ENCODE measurements at regions not wholly inside any gene's neighbourhood (a gene's known extent, or its start where the extent isn't known, plus 50 kb on each side); places are given as distances from the start of the nearest gene placed in this dataset.

DNA sequence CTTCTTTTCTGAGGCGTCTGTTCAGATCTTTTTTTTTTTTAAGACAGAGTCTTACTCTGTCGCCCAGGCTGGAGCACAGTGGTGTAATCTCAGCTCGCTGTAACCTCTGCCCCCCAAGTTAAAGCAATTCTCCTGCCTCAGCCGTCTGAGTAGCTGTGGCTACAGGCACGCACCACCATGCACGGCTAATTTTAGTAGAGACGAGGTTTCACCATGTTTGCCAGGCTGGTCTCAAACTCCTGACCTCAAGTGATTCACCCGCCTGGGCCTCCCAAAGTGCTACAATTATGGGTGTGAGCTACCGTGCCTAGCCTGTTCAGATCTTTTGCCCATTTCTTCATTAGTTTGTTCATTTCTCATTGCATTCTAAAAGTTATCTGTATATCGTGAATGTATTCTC lies 55.1 kb upstream of the DBX2 start:
- TF ChIP-seq, protein P1, sequence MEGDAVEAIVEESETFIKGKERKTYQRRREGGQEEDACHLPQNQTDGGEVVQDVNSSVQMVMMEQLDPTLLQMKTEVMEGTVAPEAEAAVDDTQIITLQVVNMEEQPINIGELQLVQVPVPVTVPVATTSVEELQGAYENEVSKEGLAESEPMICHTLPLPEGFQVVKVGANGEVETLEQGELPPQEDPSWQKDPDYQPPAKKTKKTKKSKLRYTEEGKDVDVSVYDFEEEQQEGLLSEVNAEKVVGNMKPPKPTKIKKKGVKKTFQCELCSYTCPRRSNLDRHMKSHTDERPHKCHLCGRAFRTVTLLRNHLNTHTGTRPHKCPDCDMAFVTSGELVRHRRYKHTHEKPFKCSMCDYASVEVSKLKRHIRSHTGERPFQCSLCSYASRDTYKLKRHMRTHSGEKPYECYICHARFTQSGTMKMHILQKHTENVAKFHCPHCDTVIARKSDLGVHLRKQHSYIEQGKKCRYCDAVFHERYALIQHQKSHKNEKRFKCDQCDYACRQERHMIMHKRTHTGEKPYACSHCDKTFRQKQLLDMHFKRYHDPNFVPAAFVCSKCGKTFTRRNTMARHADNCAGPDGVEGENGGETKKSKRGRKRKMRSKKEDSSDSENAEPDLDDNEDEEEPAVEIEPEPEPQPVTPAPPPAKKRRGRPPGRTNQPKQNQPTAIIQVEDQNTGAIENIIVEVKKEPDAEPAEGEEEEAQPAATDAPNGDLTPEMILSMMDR (IDR thresholded peaks at IDR 0.05; ENCODE audit: low read depth, low read length): no peak
- no peak for TF ChIP-seq EZH2phosphoT487 (IDR thresholded peaks at IDR 0.05; ENCODE audit: low read depth)
